ENCODE measurements at regions not wholly inside any gene's neighbourhood (a gene's known extent, or its start where the extent isn't known, plus 50 kb on each side); places are given as distances from the start of the nearest gene placed in this dataset.

- TF ChIP-seq CTCF (conservative IDR thresholded peaks at IDR 0.05; ENCODE audit: low read length) (no peak), EZH2phosphoT487 (IDR thresholded peaks at IDR 0.05; ENCODE audit: borderline replicate concordance) (no peak)
Observed at GRCh38 chr4:166482758-166483157, 609.7 kb downstream of the TLL1 start.
